A673 (cell line): ENCODE measurements at regions not wholly inside any gene's neighbourhood (a gene's known extent, or its start where the extent isn't known, plus 50 kb on each side); places are given as distances from the start of the nearest gene placed in this dataset.

ENCODE experiments used
- CTCF ChIP-seq: fragments of 300-800, 200-600 bp; sonication (generic); conservative IDR thresholded peaks from 2 replicates; pipeline ENCODE4 v1.5.1; 2017; ENCODE audit warnings: low read depth, mild to moderate bottlenecking, antibody characterized with exemption, low read length, moderate library complexity, mixed read lengths
- EZH2 ChIP-seq: fragments of 200-600 bp; sonication (generic); IDR thresholded peaks from 2 replicates; pipeline ENCODE4 v1.6.1; 2017; ENCODE audit warnings: borderline replicate concordance, low read depth, mild to moderate bottlenecking, mixed read lengths, antibody characterized with exemption, low read length; ENCODE audit not compliant: poor library complexity, severe bottlenecking

DNA sequence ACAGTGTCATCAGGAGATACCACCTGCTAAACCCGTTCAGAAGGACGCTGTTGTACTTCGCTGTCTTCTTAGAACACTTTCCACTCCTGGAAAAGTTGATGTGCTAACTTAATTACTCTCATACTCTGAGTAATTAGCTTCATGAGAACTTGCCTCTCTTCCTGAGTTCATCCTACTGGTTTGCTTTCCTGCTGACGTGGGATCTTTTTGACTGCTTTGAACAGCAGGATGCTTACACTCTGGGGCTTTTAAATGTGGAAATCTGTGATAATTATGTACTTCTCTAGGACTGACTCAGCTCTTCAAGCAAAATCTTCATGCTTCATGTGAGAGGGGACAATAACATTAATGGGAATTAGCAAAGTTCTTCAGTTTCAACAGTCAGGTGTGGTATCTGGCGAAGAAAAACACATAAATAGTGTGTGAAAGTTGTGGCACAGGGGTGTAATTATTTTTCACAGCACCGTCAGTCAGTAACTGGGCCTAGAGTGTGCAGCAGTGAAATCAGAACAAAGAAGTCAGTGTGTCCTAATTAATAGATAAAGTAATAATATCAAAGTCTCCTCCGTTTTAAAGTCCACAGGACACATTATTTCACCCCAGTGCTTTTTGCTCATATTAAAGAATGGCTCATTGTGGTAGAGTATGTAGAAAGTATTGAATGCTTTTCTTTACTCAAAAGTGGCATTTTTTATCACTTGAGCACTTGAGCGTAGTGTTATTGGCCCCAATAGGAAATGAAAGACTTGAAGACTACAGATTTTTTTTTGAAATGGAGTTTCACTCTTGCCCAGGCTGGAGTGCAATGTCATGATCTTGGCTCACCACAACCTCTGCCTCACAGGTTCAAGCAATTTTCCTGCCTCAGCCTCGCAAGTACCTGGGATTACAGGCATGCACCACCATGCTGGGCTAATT lies 140.9 kb upstream of the DMRT1 start:
- TF ChIP-seq CTCF (no peak), EZH2 (no peak)
